SU-DHL-6 (cell line): ENCODE measurements at regions not wholly inside any gene's neighbourhood (a gene's known extent, or its start where the extent isn't known, plus 50 kb on each side); places are given as distances from the start of the nearest gene placed in this dataset.

Experiments
- CTCF ChIP-seq: fragments of 200-600 bp; sonication (generic); IDR thresholded peaks from one replicate; pipeline ENCODE4 v1.5.1; 2017; ENCODE audit warnings: antibody characterized with exemption, mild to moderate bottlenecking, low read length, moderate library complexity; ENCODE audit not compliant: insufficient read depth, poor library complexity, severe bottlenecking
- EZH2phosphoT487 ChIP-seq: fragments of 200-600 bp; sonication (generic), shearing (Covaris generic); conservative IDR thresholded peaks from 2 replicates; pipeline ENCODE4 v1.6.1; 2018; ENCODE audit warnings: mild to moderate bottlenecking, antibody characterized with exemption, low read length, moderate library complexity, mixed read lengths

- TF ChIP-seq CTCF = no peak
- no peak for TF ChIP-seq EZH2phosphoT487
These were observed 499.6 kb upstream of the LRRN3 start for GRCh38 chr7:110591341-110591740.
